ENCODE measurements at regions not wholly inside any gene's neighbourhood (a gene's known extent, or its start where the extent isn't known, plus 50 kb on each side); places are given as distances from the start of the nearest gene placed in this dataset.

DNA sequence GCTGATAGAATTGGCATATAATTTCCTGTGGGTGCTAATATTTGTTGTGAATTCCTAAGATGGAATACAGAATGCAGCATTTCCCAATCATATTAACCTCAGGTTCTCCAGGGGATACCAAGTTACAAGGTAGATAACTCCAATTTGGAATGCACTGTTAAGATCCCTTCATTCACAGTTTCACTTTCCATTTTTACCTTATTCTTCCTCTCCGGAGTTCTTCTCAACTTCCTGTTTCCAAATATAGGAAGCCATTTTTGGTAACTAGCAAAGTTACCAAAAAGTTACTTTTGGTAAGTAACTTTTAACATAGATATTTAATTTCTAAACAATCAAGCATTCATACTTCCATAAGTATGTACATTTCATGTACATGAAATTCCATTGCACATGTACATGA is 63.5 kb upstream of the PHACTR2 start:
- Histone ChIP-seq H3K9me2 (replicated peaks; ENCODE audit: insufficient read depth, low read length) (no peaks in the 10 kb centered on the region), H3K9ac (ENCODE audit: low read length) (no peak overlapping the region), H3F3A (ENCODE audit: insufficient read depth) (no peaks in the 10 kb centered on the region), H3K79me2 (ENCODE audit: insufficient read depth, low read length) (no peaks in the 10 kb centered on the region), H3K27me3 (ENCODE audit: low read length) (no peaks in the 10 kb centered on the region), H3K27ac (ENCODE audit: low read depth, low read length) (no peak overlapping the region), H3K36me3 (ENCODE audit: low read length) (no peaks in the 10 kb centered on the region), H3K9me3 (ENCODE audit: insufficient read depth, low read length) (no peaks in the 10 kb centered on the region), H3K4me2 (ENCODE audit: low read depth, low read length, poor library complexity, severe bottlenecking) (no peak overlapping the region), H2AFZ (ENCODE audit: low read depth, low read length, severe bottlenecking) (no peak overlapping the region), H4K20me1 (ENCODE audit: low read depth, low read length) (no peaks in the 10 kb centered on the region), H3K4me3 (ENCODE audit: insufficient read depth, low read length, poor library complexity, severe bottlenecking) (no peak overlapping the region)
- TF ChIP-seq EZH2phosphoT487 (conservative IDR thresholded peaks at IDR 0.05; ENCODE audit: low read length): no peak
- TF ChIP-seq, protein P1, sequence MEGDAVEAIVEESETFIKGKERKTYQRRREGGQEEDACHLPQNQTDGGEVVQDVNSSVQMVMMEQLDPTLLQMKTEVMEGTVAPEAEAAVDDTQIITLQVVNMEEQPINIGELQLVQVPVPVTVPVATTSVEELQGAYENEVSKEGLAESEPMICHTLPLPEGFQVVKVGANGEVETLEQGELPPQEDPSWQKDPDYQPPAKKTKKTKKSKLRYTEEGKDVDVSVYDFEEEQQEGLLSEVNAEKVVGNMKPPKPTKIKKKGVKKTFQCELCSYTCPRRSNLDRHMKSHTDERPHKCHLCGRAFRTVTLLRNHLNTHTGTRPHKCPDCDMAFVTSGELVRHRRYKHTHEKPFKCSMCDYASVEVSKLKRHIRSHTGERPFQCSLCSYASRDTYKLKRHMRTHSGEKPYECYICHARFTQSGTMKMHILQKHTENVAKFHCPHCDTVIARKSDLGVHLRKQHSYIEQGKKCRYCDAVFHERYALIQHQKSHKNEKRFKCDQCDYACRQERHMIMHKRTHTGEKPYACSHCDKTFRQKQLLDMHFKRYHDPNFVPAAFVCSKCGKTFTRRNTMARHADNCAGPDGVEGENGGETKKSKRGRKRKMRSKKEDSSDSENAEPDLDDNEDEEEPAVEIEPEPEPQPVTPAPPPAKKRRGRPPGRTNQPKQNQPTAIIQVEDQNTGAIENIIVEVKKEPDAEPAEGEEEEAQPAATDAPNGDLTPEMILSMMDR (IDR thresholded peaks at IDR 0.05; ENCODE audit: insufficient read depth, low read length, poor library complexity, severe bottlenecking): no peak

DNA sequence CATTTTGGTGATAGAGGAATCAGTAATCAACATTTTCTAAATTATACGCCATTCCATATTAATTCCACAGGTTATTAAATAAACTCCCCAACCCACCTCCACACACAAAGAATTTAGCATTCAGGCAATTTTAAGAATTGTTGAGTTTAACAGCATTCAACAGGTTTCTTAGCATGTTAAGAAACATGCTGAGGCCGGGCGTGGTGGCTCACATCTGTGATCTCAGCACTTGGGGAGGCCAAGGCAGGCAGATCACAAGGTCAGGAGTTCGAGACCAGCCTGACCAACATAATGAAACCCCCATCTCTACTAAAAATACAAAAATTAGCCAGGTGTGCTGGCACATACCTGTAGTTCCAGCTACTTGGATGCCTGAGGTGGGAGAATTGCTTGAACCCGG is 64.0 kb upstream of the PHACTR2 start:
- Histone ChIP-seq H3K27ac (ENCODE audit: low read depth, low read length) (no peak overlapping the region), H3K4me2 (ENCODE audit: low read depth, low read length, poor library complexity, severe bottlenecking) (no peak overlapping the region), H3F3A (ENCODE audit: insufficient read depth) (no peaks in the 10 kb centered on the region), H3K9me3 (ENCODE audit: insufficient read depth, low read length) (no peaks in the 10 kb centered on the region), H3K4me3 (ENCODE audit: insufficient read depth, low read length, poor library complexity, severe bottlenecking) (no peak overlapping the region), H3K9me2 (replicated peaks; ENCODE audit: insufficient read depth, low read length) (no peaks in the 10 kb centered on the region), H3K9ac (ENCODE audit: low read length) (no peak overlapping the region), H3K79me2 (ENCODE audit: insufficient read depth, low read length) (no peaks in the 10 kb centered on the region), H4K20me1 (ENCODE audit: low read depth, low read length) (no peaks in the 10 kb centered on the region), H3K36me3 (ENCODE audit: low read length) (no peaks in the 10 kb centered on the region), H3K27me3 (ENCODE audit: low read length) (no peaks in the 10 kb centered on the region), H2AFZ (ENCODE audit: low read depth, low read length, severe bottlenecking) (no peak overlapping the region)
- TF ChIP-seq, protein P1 (IDR thresholded peaks at IDR 0.05; ENCODE audit: insufficient read depth, low read length, poor library complexity, severe bottlenecking): no peak
- TF ChIP-seq EZH2phosphoT487 (conservative IDR thresholded peaks at IDR 0.05; ENCODE audit: low read length): no peak

DNA sequence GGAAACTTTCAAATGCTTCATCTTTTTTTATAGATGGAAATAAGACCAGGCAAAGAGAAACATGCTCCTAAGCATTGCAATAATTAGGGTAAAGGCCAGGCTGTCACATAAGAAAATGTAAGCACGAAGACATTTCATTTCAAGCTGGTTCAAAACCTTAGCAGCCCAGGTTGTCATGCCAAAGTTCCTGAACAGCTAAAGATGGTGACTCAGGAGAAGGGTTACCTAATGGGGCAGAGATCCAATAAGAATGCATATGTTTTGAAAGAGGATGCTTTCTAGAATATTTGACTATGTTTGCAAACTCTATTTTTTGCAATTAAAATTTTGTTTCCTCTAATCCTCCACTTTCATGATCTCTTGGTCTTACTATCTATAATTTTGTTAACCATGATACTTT is 65.6 kb upstream of the PHACTR2 start:
- Histone ChIP-seq H3K79me2 (ENCODE audit: insufficient read depth, low read length) (no peaks in the 10 kb centered on the region), H2AFZ (ENCODE audit: low read depth, low read length, severe bottlenecking) (no peak overlapping the region), H3K9me3 (ENCODE audit: insufficient read depth, low read length) (no peaks in the 10 kb centered on the region), H3K4me2 (ENCODE audit: low read depth, low read length, poor library complexity, severe bottlenecking) (no peak overlapping the region), H3K36me3 (ENCODE audit: low read length) (no peaks in the 10 kb centered on the region), H3K27me3 (ENCODE audit: low read length) (no peaks in the 10 kb centered on the region), H3K4me3 (ENCODE audit: insufficient read depth, low read length, poor library complexity, severe bottlenecking) (no peak overlapping the region), H4K20me1 (ENCODE audit: low read depth, low read length) (no peaks in the 10 kb centered on the region), H3K27ac (ENCODE audit: low read depth, low read length) (no peak overlapping the region), H3F3A (ENCODE audit: insufficient read depth) (no peaks in the 10 kb centered on the region), H3K9ac (ENCODE audit: low read length) (no peak overlapping the region), H3K9me2 (replicated peaks; ENCODE audit: insufficient read depth, low read length) (no peaks in the 10 kb centered on the region)
- TF ChIP-seq, protein P1 (IDR thresholded peaks at IDR 0.05; ENCODE audit: insufficient read depth, low read length, poor library complexity, severe bottlenecking): no peak
- no peak for TF ChIP-seq EZH2phosphoT487 (conservative IDR thresholded peaks at IDR 0.05; ENCODE audit: low read length)
